K562 (cell line): ENCODE measurements at regions not wholly inside any gene's neighbourhood (a gene's known extent, or its start where the extent isn't known, plus 50 kb on each side); places are given as distances from the start of the nearest gene placed in this dataset.

Source experiments
- CHD2 ChIP-seq: IDR thresholded peaks from 2 replicates; pipeline ENCODE4 v1.6.1; 2011; ENCODE audit warnings: low read depth, low read length
- E2F3 ChIP-seq: fragments of 250-450 bp; sonication (Bioruptor Pico); IDR thresholded peaks from 2 replicates; pipeline ENCODE4 v1.4.0; 2020; ENCODE audit warnings: mild to moderate bottlenecking
- HMG20B ChIP-seq: fragments of 250-450 bp; sonication (Bioruptor Pico); IDR thresholded peaks from 2 replicates; pipeline ENCODE4 v1.5.0; 2021; ENCODE audit warnings: mild to moderate bottlenecking
- HSF4 ChIP-seq: fragments of 250-450 bp; sonication (Bioruptor Pico); IDR thresholded peaks from 2 replicates; pipeline ENCODE4 v2.1.2; 2022; ENCODE audit warnings: mild to moderate bottlenecking, moderate library complexity, borderline replicate concordance
- MAFG ChIP-seq: fragments of 450-650 bp; conservative IDR thresholded peaks from 2 replicates; pipeline ENCODE4 v1.6.1; 2016; ENCODE audit warnings: missing genetic modification characterization, missing compliant biosample characterization
- MYBL2 ChIP-seq, 2 experiments: fragments of 450-650 bp in 1 of 2; sonication (generic) in 1 of 2; formaldehyde crosslinking in 1 of 2; IDR thresholded peaks; 2 replicates each; pipeline versions ENCODE4 v1.6.1 to v1.8.1; 2017 to 2022; ENCODE audit warnings: borderline replicate concordance in 1 of 2, inconsistent platforms in 1 of 2, low read depth in 1 of 2, mild to moderate bottlenecking in 1 of 2, missing genetic modification reagents in 1 of 2, moderate library complexity in 1 of 2
- NFE2L1 ChIP-seq: fragments of 450-650 bp; IDR thresholded peaks from 2 replicates; pipeline ENCODE4 v1.6.1; 2016; ENCODE audit warnings: missing genetic modification characterization, low read depth, mild to moderate bottlenecking, missing compliant biosample characterization, moderate library complexity, borderline replicate concordance
- PCBP2 ChIP-seq: fragments of 200-400 bp; formaldehyde crosslinking; IDR thresholded peaks from 2 replicates; pipeline ENCODE4 v1.6.1; 2018; ENCODE audit warnings: low read length, low read depth, mild to moderate bottlenecking, moderate library complexity; ENCODE audit not compliant: poor library complexity, severe bottlenecking
- RBM17 ChIP-seq: fragments of 200-400 bp; formaldehyde crosslinking; IDR thresholded peaks from 2 replicates; pipeline ENCODE4 v1.6.1; 2017; ENCODE audit warnings: low read depth, mild to moderate bottlenecking, low read length, borderline replicate concordance
- SMARCA4 ChIP-seq: fragments of 450-650 bp; IDR thresholded peaks from 2 replicates; pipeline ENCODE4 v1.6.1; 2016
- ZNF175 ChIP-seq: fragments of 200-800 bp; sonication (Bioruptor generic); IDR thresholded peaks from 2 replicates; pipeline ENCODE4 v1.6.1; 2016; ENCODE audit warnings: low read depth, mild to moderate bottlenecking, missing genetic modification characterization, missing compliant biosample characterization
- ZNF41 ChIP-seq: fragments of 250-450 bp; sonication (Bioruptor Pico); conservative IDR thresholded peaks from 2 replicates; pipeline ENCODE4 v1.4.0; 2020; ENCODE audit warnings: mild to moderate bottlenecking
- ZNF785 ChIP-seq: fragments of 250-450 bp; sonication (Bioruptor Pico); IDR thresholded peaks from 2 replicates; pipeline ENCODE4 v1.4.0; 2020; ENCODE audit warnings: mild to moderate bottlenecking
- TF ChIP-seq, protein P1 (sequence below): fragments of 200-800 bp; sonication (Bioruptor generic); IDR thresholded peaks from 2 replicates; pipeline ENCODE4 v1.6.1; 2016; ENCODE audit warnings: missing genetic modification characterization, missing compliant biosample characterization
- TF ChIP-seq, protein P2 (sequence below): fragments of 250-450 bp; sonication (Bioruptor Pico); IDR thresholded peaks from 2 replicates; pipeline ENCODE4 v1.6.1; 2021; ENCODE audit warnings: mild to moderate bottlenecking
- TF ChIP-seq, protein P3 (sequence below): sonication (generic); formaldehyde crosslinking; IDR thresholded peaks from 2 replicates; pipeline ENCODE4 v1.9.0; 2022; ENCODE audit warnings: mild to moderate bottlenecking, missing genetic modification reagents
- TF ChIP-seq, protein P4 (sequence below): fragments of 450-650 bp; IDR thresholded peaks from 2 replicates; pipeline ENCODE4 v1.6.1; 2017; ENCODE audit warnings: antibody characterized with exemption, mild to moderate bottlenecking

DNA sequence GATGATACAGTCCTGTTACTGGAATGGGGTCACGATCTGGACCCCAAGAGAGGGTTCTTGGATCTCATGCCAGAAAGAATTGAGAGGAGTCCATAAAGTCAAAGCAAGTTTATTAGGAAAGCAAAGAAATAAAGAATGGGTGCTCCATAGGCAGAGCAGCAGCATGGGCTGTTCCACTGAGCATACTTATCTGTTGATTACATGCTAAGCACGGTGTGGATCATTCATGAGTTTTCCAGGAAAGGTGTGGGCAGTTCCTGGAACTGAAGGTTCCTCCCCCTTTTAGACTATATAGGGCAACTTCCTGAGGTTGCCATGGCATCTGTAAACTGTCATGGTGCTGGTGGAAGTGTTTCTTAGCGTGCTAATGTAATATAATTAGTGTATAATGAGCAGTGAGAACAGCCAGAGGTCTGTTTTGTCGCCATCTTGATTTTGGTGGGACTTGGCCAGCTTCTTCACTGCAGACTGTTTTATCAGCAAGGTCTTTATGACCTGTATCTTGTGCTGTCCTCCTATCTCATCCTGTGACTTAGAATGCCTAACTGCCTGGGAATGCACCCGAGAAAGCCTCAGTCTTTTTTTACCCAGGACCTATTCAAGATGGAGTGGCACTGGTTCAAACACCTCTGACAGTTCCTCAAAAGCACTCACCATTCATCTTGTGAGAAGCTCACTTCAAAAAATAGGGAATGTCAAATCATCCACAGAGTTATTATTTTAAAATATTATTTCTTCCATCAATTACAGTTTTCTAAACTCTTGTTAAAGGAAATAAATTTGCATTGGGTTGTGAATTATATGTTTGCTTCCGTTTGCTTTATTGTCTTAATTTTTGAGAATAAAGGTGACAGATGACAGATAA lies 1358.8 kb upstream of the TMEM132C start (continued):
- TF ChIP-seq, protein P1, sequence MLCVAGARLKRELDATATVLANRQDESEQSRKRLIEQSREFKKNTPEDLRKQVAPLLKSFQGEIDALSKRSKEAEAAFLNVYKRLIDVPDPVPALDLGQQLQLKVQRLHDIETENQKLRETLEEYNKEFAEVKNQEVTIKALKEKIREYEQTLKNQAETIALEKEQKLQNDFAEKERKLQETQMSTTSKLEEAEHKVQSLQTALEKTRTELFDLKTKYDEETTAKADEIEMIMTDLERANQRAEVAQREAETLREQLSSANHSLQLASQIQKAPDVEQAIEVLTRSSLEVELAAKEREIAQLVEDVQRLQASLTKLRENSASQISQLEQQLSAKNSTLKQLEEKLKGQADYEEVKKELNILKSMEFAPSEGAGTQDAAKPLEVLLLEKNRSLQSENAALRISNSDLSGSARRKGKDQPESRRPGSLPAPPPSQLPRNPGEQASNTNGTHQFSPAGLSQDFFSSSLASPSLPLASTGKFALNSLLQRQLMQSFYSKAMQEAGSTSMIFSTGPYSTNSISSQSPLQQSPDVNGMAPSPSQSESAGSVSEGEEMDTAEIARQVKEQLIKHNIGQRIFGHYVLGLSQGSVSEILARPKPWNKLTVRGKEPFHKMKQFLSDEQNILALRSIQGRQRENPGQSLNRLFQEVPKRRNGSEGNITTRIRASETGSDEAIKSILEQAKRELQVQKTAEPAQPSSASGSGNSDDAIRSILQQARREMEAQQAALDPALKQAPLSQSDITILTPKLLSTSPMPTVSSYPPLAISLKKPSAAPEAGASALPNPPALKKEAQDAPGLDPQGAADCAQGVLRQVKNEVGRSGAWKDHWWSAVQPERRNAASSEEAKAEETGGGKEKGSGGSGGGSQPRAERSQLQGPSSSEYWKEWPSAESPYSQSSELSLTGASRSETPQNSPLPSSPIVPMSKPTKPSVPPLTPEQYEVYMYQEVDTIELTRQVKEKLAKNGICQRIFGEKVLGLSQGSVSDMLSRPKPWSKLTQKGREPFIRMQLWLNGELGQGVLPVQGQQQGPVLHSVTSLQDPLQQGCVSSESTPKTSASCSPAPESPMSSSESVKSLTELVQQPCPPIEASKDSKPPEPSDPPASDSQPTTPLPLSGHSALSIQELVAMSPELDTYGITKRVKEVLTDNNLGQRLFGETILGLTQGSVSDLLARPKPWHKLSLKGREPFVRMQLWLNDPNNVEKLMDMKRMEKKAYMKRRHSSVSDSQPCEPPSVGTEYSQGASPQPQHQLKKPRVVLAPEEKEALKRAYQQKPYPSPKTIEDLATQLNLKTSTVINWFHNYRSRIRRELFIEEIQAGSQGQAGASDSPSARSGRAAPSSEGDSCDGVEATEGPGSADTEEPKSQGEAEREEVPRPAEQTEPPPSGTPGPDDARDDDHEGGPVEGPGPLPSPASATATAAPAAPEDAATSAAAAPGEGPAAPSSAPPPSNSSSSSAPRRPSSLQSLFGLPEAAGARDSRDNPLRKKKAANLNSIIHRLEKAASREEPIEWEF (CRISPR knock-in tag) = peak; percentile 99
- TF ChIP-seq HSF4 (CRISPR knock-in tag) = peak; percentile 98
- TF ChIP-seq CHD2 = no peak
- TF ChIP-seq ZNF41 (CRISPR knock-in tag) = peak; percentile 97
- peak; percentile 83; the same call in 1 of the 2 replicates for TF ChIP-seq HMG20B (CRISPR knock-in tag)
- peak; percentile 89 for TF ChIP-seq NFE2L1 (tag)
- TF ChIP-seq ZNF785 (CRISPR knock-in tag) = peak; percentile 90
- no peak for TF ChIP-seq MYBL2 (IDR thresholded peaks at IDR 0.05; ENCODE audit: low read depth)
- no peak for TF ChIP-seq MYBL2 (CRISPR knock-in tag; IDR thresholded peaks at IDR 0.05; ENCODE audit: borderline replicate concordance)
- TF ChIP-seq PCBP2 = no peak
- TF ChIP-seq RBM17 = no peak
- TF ChIP-seq, protein P2, sequence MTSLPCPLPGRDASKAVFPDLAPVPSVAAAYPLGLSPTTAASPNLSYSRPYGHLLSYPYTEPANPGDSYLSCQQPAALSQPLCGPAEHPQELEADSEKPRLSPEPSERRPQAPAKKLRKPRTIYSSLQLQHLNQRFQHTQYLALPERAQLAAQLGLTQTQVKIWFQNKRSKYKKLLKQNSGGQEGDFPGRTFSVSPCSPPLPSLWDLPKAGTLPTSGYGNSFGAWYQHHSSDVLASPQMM = no peak
- TF ChIP-seq, protein P3, sequence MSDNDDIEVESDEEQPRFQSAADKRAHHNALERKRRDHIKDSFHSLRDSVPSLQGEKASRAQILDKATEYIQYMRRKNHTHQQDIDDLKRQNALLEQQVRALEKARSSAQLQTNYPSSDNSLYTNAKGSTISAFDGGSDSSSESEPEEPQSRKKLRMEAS (CRISPR knock-in tag) = 0 out of 2 replicates have a peak, but pooled peaks have one; percentile 38
- peak; percentile 90 for TF ChIP-seq SMARCA4
- peak; percentile 60 for TF ChIP-seq MAFG (tag)
- peak; percentile 100 for TF ChIP-seq ZNF175 (CRISPR knock-in tag)
- TF ChIP-seq E2F3 (CRISPR knock-in tag) = peak; percentile 96
- TF ChIP-seq, protein P4, sequence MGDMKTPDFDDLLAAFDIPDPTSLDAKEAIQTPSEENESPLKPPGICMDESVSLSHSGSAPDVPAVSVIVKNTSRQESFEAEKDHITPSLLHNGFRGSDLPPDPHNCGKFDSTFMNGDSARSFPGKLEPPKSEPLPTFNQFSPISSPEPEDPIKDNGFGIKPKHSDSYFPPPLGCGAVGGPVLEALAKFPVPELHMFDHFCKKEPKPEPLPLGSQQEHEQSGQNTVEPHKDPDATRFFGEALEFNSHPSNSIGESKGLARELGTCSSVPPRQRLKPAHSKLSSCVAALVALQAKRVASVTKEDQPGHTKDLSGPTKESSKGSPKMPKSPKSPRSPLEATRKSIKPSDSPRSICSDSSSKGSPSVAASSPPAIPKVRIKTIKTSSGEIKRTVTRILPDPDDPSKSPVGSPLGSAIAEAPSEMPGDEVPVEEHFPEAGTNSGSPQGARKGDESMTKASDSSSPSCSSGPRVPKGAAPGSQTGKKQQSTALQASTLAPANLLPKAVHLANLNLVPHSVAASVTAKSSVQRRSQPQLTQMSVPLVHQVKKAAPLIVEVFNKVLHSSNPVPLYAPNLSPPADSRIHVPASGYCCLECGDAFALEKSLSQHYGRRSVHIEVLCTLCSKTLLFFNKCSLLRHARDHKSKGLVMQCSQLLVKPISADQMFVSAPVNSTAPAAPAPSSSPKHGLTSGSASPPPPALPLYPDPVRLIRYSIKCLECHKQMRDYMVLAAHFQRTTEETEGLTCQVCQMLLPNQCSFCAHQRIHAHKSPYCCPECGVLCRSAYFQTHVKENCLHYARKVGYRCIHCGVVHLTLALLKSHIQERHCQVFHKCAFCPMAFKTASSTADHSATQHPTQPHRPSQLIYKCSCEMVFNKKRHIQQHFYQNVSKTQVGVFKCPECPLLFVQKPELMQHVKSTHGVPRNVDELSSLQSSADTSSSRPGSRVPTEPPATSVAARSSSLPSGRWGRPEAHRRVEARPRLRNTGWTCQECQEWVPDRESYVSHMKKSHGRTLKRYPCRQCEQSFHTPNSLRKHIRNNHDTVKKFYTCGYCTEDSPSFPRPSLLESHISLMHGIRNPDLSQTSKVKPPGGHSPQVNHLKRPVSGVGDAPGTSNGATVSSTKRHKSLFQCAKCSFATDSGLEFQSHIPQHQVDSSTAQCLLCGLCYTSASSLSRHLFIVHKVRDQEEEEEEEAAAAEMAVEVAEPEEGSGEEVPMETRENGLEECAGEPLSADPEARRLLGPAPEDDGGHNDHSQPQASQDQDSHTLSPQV = peak; percentile 100
